Astrocyte (in vitro differentiated cells and primary cell): ENCODE measurements at regions not wholly inside any gene's neighbourhood (a gene's known extent, or its start where the extent isn't known, plus 50 kb on each side); places are given as distances from the start of the nearest gene placed in this dataset. TPM values are rescaled to one million over a fixed set of nuclear protein-coding genes. Genes with fewer than 3 reads are reported as not detected.

Source experiments
- DNase-seq: peaks from one replicate; pipeline ENCODE4 v3.0.0-alpha.2; 2010; ENCODE audit warnings: low read depth
- FAIRE-seq: peaks from 2 replicates; lab custom pipeline; 2011; peaks lifted over from hg19 to GRCh38; lab: Jason Lieb, UNC
- H2AFZ ChIP-seq: 2 replicates; pipeline ENCODE4 v1.6.0; 2012; ENCODE audit warnings: low read depth, low read length, inconsistent platforms
- H3K27ac ChIP-seq: 2 replicates; pipeline ENCODE4 v1.5.1; 2011; ENCODE audit warnings: low read depth, low read length, inconsistent platforms
- H3K27me3 ChIP-seq: 2 replicates; pipeline ENCODE4 v1.6.0; 2011; ENCODE audit warnings: low read length, inconsistent platforms; ENCODE audit not compliant: insufficient read depth
- H3K36me3 ChIP-seq: 2 replicates; pipeline ENCODE4 v1.5.1; 2011; ENCODE audit warnings: low read length, inconsistent platforms; ENCODE audit not compliant: insufficient read depth
- H3K4me1 ChIP-seq: 2 replicates; pipeline ENCODE4 v1.5.1; 2011; ENCODE audit warnings: low read length, inconsistent platforms; ENCODE audit not compliant: insufficient read depth
- H3K4me2 ChIP-seq: 2 replicates; pipeline ENCODE4 v1.6.0; 2012; ENCODE audit warnings: low read length, inconsistent platforms
- H3K4me3 ChIP-seq: 2 replicates; pipeline ENCODE4 v1.5.1; 2011; ENCODE audit warnings: low read depth, mild to moderate bottlenecking, low read length, inconsistent platforms; ENCODE audit not compliant: insufficient read depth
- H3K79me2 ChIP-seq: 2 replicates; pipeline ENCODE4 v1.6.0; 2012; ENCODE audit warnings: mild to moderate bottlenecking, low read length, inconsistent platforms; ENCODE audit not compliant: insufficient read depth
- H3K9ac ChIP-seq: 2 replicates; pipeline ENCODE4 v1.6.0; 2012; ENCODE audit warnings: mild to moderate bottlenecking, low read length, inconsistent platforms
- H3K9me3 ChIP-seq: 2 replicates; pipeline ENCODE4 v1.5.1; 2012; ENCODE audit warnings: low read depth, mild to moderate bottlenecking, low read length, inconsistent platforms; ENCODE audit not compliant: insufficient read depth
- H4K20me1 ChIP-seq: 2 replicates; pipeline ENCODE4 v1.6.0; 2012; ENCODE audit warnings: low read length, inconsistent platforms; ENCODE audit not compliant: insufficient read depth
- H3K27ac Mint-ChIP-seq: one replicate; pipeline ENCODE4 v1.8.0; 2021; ENCODE audit warnings: mild to moderate bottlenecking, mixed read lengths; ENCODE audit not compliant: unreplicated experiment
- H3K27me3 Mint-ChIP-seq: one replicate; pipeline ENCODE4 v1.8.0; 2021; ENCODE audit warnings: low read depth, mixed read lengths; ENCODE audit not compliant: unreplicated experiment
- H3K36me3 Mint-ChIP-seq: one replicate; pipeline ENCODE4 v1.8.0; 2021; ENCODE audit warnings: low read depth, mixed read lengths; ENCODE audit not compliant: unreplicated experiment
- H3K4me1 Mint-ChIP-seq: one replicate; pipeline ENCODE4 v1.8.0; 2021; ENCODE audit warnings: low read depth, mixed read lengths; ENCODE audit not compliant: unreplicated experiment
- H3K4me3 Mint-ChIP-seq: one replicate; pipeline ENCODE4 v1.8.0; 2021; ENCODE audit warnings: mild to moderate bottlenecking, moderate library complexity, mixed read lengths; ENCODE audit not compliant: unreplicated experiment
- H3K9me3 Mint-ChIP-seq: one replicate; pipeline ENCODE4 v1.8.0; 2021; ENCODE audit warnings: mild to moderate bottlenecking, mixed read lengths; ENCODE audit not compliant: unreplicated experiment
- CTCF ChIP-seq: IDR thresholded peaks from 2 replicates; pipeline ENCODE4 v1.5.1; 2011; ENCODE audit warnings: low read depth, mild to moderate bottlenecking, inconsistent platforms, low read length, moderate library complexity; ENCODE audit not compliant: insufficient read depth
- EZH2 ChIP-seq: IDR thresholded peaks from 2 replicates; pipeline ENCODE4 v1.6.1; 2012; ENCODE audit warnings: mild to moderate bottlenecking, low read length, inconsistent platforms; ENCODE audit not compliant: insufficient read depth
- microRNA-seq: library from miRNA; unstranded; fragments of <30 nt; microRNA quantifications from one replicate; pipeline ENCODE4 v1.2.0, GENCODE V29; 2020

DNA sequence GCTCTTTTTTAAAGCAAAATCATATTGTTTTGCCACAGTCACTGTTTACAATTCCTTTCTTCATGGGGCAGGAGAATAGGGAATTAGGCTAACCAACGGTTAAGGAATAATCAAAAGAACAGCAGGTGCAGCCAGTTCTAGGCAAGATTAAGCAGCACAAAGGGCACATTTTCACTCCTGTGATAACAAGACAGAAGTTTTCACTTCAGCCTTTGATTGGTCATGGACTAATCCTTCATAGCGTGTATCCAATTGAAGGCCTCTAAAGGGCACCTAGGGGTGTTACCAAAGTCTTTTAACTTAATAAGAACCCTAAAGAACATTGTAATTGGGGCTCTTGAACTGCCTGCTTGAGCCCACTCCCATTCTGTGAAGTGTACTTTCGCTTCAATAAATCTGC, 206.9 kb upstream of the AMIGO2 start:
- Histone ChIP-seq H3K79me2 (no peaks in the 10 kb centered on the region), H3K4me1 (peaks cover 12% of the 10 kb centered on the region), H3K27me3 (no peaks in the 10 kb centered on the region), H3K36me3 (no peaks in the 10 kb centered on the region), H3K27ac (no peak overlapping the region), H3K9me3 (no peaks in the 10 kb centered on the region), H3K4me3 (no peak overlapping the region), H4K20me1 (no peaks in the 10 kb centered on the region), H3K4me2 (no peak overlapping the region), H2AFZ (no peak overlapping the region), H3K9ac (no peak overlapping the region)
- Mint-ChIP-seq H3K9me3 (peaks cover 6% of the 10 kb centered on the region), H3K4me3 (no peak overlapping the region), H3K27me3 (no peaks in the 10 kb centered on the region), H3K36me3 (peaks cover 2% of the 10 kb centered on the region), H3K27ac (no peak overlapping the region), H3K4me1 (peaks cover 9% of the 10 kb centered on the region)
- FAIRE-seq: no peak
- no peak for TF ChIP-seq CTCF
- no peak for TF ChIP-seq EZH2
- no peak for DNase-seq

Small RNAs in the stretch of these regions (microRNA-seq; reads per million reads assigned to microRNA genes)
- gene MIR4494: not detected
